SH-SY5Y (cell line): ENCODE measurements at regions not wholly inside any gene's neighbourhood (a gene's known extent, or its start where the extent isn't known, plus 50 kb on each side); places are given as distances from the start of the nearest gene placed in this dataset.

Experiments used
- GATA2 ChIP-seq: IDR thresholded peaks from 2 replicates; pipeline ENCODE4 v1.6.1; 2011; ENCODE audit warnings: mild to moderate bottlenecking, low read depth, low read length
- GATA3 ChIP-seq: IDR thresholded peaks from 2 replicates; pipeline ENCODE4 v1.6.1; 2011; ENCODE audit warnings: low read depth, mild to moderate bottlenecking, low read length, moderate library complexity

GRCh38 chr18:42574871-42575270 is 540.6 kb downstream of the RIT2 start:
- TF ChIP-seq GATA2 (no peak), GATA3 (no peak)
